Caco-2 (cell line): ENCODE measurements at regions not wholly inside any gene's neighbourhood (a gene's known extent, or its start where the extent isn't known, plus 50 kb on each side); places are given as distances from the start of the nearest gene placed in this dataset.

Source experiments
- BruUV-seq: library from RNA; stranded (reverse); fragments of 400-500 nt; replicated peaks from 2 replicates; lab custom pipeline; 2021; lab: Mats Ljungman, UMichigan
- CTCF ChIA-PET: fragments of 300-600 bp; sonication (Branson Sonifier 250); formaldehyde crosslinking; loops from one replicate; lab custom pipeline; 2022; ENCODE audit warnings: antibody characterized with exemption; lab: Charles Lee
- POLR2A ChIA-PET: fragments of 300-600 bp; sonication (Branson Sonifier 250); formaldehyde crosslinking; loops from one replicate; lab custom pipeline; 2022; ENCODE audit warnings: antibody characterized with exemption; lab: Charles Lee
- DNase-seq, 2 experiments: peaks; one replicate each; pipeline versions ENCODE4 v3.0.0 to v3.0.0-alpha.2; 2020 to 2022
- H3K27me3 ChIP-seq: replicated peaks from 2 replicates; pipeline ENCODE4 v1.6.0; 2011; ENCODE audit warnings: low read length; ENCODE audit not compliant: control insufficient read depth, insufficient read depth
- H3K36me3 ChIP-seq: 2 replicates; pipeline ENCODE4 v1.5.1; 2011; ENCODE audit warnings: low read length; ENCODE audit not compliant: control insufficient read depth, insufficient read depth
- H3K4me1 ChIP-seq: fragments of 250-450 bp; sonication (Bioruptor Pico); 2 replicates; pipeline ENCODE4 v1.5.1; 2020; ENCODE audit warnings: mild to moderate bottlenecking
- H3K4me3 ChIP-seq: 2 replicates; pipeline ENCODE4 v1.5.1; 2011; ENCODE audit warnings: low read depth, mild to moderate bottlenecking, control low read depth, low read length
- H3K9me3 ChIP-seq: fragments of 250-450 bp; sonication (Bioruptor Pico); 2 replicates; pipeline ENCODE4 v1.5.1; 2020; ENCODE audit warnings: mild to moderate bottlenecking, moderate library complexity
- H3K27ac Mint-ChIP-seq: one replicate; pipeline ENCODE4 v1.8.0; 2022; ENCODE audit warnings: mixed read lengths; ENCODE audit not compliant: unreplicated experiment
- H3K27me3 Mint-ChIP-seq: one replicate; pipeline ENCODE4 v1.8.0; 2022; ENCODE audit warnings: mixed read lengths; ENCODE audit not compliant: insufficient read depth, unreplicated experiment
- H3K36me3 Mint-ChIP-seq: one replicate; pipeline ENCODE4 v1.8.0; 2022; ENCODE audit warnings: mild to moderate bottlenecking, mixed read lengths; ENCODE audit not compliant: insufficient read depth, unreplicated experiment
- H3K4me1 Mint-ChIP-seq: one replicate; pipeline ENCODE4 v1.8.0; 2022; ENCODE audit warnings: low read depth, mixed read lengths; ENCODE audit not compliant: unreplicated experiment
- H3K4me3 Mint-ChIP-seq: one replicate; pipeline ENCODE4 v1.8.0; 2022; ENCODE audit warnings: mild to moderate bottlenecking, moderate library complexity, mixed read lengths; ENCODE audit not compliant: unreplicated experiment
- H3K9me3 Mint-ChIP-seq: one replicate; pipeline ENCODE4 v1.8.0; 2022; ENCODE audit warnings: mixed read lengths; ENCODE audit not compliant: unreplicated experiment
- CTCF ChIP-seq, 2 experiments: fragments of 200-600 bp in 1 of 2; IDR thresholded peaks; 1 replicate in 1 of 2; 2 replicates in 1 of 2; pipeline versions ENCODE4 v1.5.1 to v1.8.0; 2011 to 2022; ENCODE audit warnings: antibody characterized with exemption in 1 of 2, control low read depth in 1 of 2, inconsistent platforms in 1 of 2, low read depth in 1 of 2, low read length in 1 of 2, mild to moderate bottlenecking in 1 of 2, moderate library complexity in 1 of 2; ENCODE audit not compliant: insufficient read depth in 1 of 2, severe bottlenecking in 1 of 2, unreplicated experiment in 1 of 2
- intact Hi-C: fragments of 100-400 bp; cut with micrococcal nuclease; formaldehyde crosslinking; loops from one replicate; pipeline ENCODE4 v1.10.0; 2022; ENCODE audit not compliant: unreplicated experiment

GRCh38 chr5:90301248-90301647, 108.3 kb downstream of the CETN3 start:
- intact Hi-C loops: loop anchor here (10.0 kb wide), 1 partner anchor 254 kb away; the partner anchor contains the start of gene ADGRV1
- H3K9me3 Mint-ChIP-seq: no peaks in the 10 kb centered on the region
- H3K4me1 ChIP-seq: no peaks in the 10 kb centered on the region; the same call in 1 of the 2 replicates
- no peak for DNase-seq
- H3K9me3 ChIP-seq: peaks cover 7% of the 10 kb centered on the region; the same call in 1 of the 2 replicates
- no peaks in the 10 kb centered on the region for H3K27me3 Mint-ChIP-seq
- ChIA-PET POLR2A (no interaction called here), CTCF (no interaction called here)
- H3K36me3 Mint-ChIP-seq: no peaks in the 10 kb centered on the region
- BruUV-seq: no TSS peak
- TF ChIP-seq CTCF (IDR thresholded peaks at IDR 0.05; ENCODE audit: insufficient read depth in 1 of 2, low read depth in 1 of 2, low read length in 1 of 2, severe bottlenecking in 1 of 2, unreplicated experiment in 1 of 2): no peak
- no peaks in the 10 kb centered on the region; the same call in 1 of the 2 replicates for H3K36me3 ChIP-seq
- H3K4me3 Mint-ChIP-seq: no peak overlapping the region
- no peaks in the 10 kb centered on the region for H3K27me3 ChIP-seq
- H3K27ac Mint-ChIP-seq: no peak overlapping the region
- H3K4me1 Mint-ChIP-seq: no peaks in the 10 kb centered on the region
- no peak overlapping the region for H3K4me3 ChIP-seq

GRCh38 chr5:90297045-90297764, 112.4 kb downstream of the CETN3 start:
- no peaks in the 10 kb centered on the region for H3K36me3 Mint-ChIP-seq
- H3K4me1 Mint-ChIP-seq: peaks cover 12% of the 10 kb centered on the region
- intact Hi-C loops: no loop called here
- no peak overlapping the region for H3K27ac Mint-ChIP-seq
- no peaks in the 10 kb centered on the region for H3K27me3 ChIP-seq
- ChIA-PET POLR2A (no interaction called here), CTCF (no interaction called here)
- no peak for DNase-seq
- H3K9me3 ChIP-seq: no peaks in the 10 kb centered on the region
- no peak for TF ChIP-seq CTCF (IDR thresholded peaks at IDR 0.05; ENCODE audit: insufficient read depth in 1 of 2, low read depth in 1 of 2, low read length in 1 of 2, severe bottlenecking in 1 of 2, unreplicated experiment in 1 of 2)
- H3K4me3 ChIP-seq: no peak overlapping the region
- no peaks in the 10 kb centered on the region for H3K9me3 Mint-ChIP-seq
- peaks cover 8% of the 10 kb centered on the region for H3K4me1 ChIP-seq
- H3K27me3 Mint-ChIP-seq: no peaks in the 10 kb centered on the region
- H3K4me3 Mint-ChIP-seq: no peak overlapping the region
- no peaks in the 10 kb centered on the region; the same call in 1 of the 2 replicates for H3K36me3 ChIP-seq
- BruUV-seq: no TSS peak

- Histone ChIP-seq H3K36me3 (no peaks in the 10 kb centered on the region), H3K27me3 (no peaks in the 10 kb centered on the region), H3K4me3 (no peak overlapping the region), H3K4me1 (peaks cover 13% of the 10 kb centered on the region), H3K9me3 (no peaks in the 10 kb centered on the region)
- intact Hi-C loops: loop anchor here (1.0 to 2.0 kb wide), 2 partner anchors 14 to 92 kb away; no protein-coding TSS in a partner anchor
- Mint-ChIP-seq H3K27ac (no peak overlapping the region), H3K36me3 (no peaks in the 10 kb centered on the region), H3K4me1 (peaks cover 12% of the 10 kb centered on the region), H3K4me3 (no peak overlapping the region), H3K27me3 (no peaks in the 10 kb centered on the region), H3K9me3 (no peaks in the 10 kb centered on the region)
- DNase-seq: peak in 1 of 2 experiments; percentile 36
- BruUV-seq: no TSS peak
- TF ChIP-seq CTCF (IDR thresholded peaks at IDR 0.05; ENCODE audit: insufficient read depth in 1 of 2, low read depth in 1 of 2, low read length in 1 of 2, severe bottlenecking in 1 of 2, unreplicated experiment in 1 of 2): peak; percentile 44
- ChIA-PET CTCF (no interaction called here), POLR2A (no interaction called here)
Measured at GRCh38 chr5:90294604-90295003, 115.0 kb downstream of the CETN3 start.
